GM20000 (cell line): ENCODE measurements at regions not wholly inside any gene's neighbourhood (a gene's known extent, or its start where the extent isn't known, plus 50 kb on each side); places are given as distances from the start of the nearest gene placed in this dataset.
"Not testable (repeated sequence)": the region's sequence is repeated elsewhere in the genome, so short reads cannot be mapped to it uniquely, and the experiment has no call there.

Experiments
- DNase-seq: peaks from one replicate; pipeline ENCODE4 v3.0.0; 2012; ENCODE audit warnings: low spot score
- TF ChIP-seq, protein P1 (sequence below): IDR thresholded peaks from 2 replicates; pipeline ENCODE4 v1.5.1; 2012; ENCODE audit warnings: mild to moderate bottlenecking, control low read depth; ENCODE audit errors: extremely low read depth, missing control alignments

DNA sequence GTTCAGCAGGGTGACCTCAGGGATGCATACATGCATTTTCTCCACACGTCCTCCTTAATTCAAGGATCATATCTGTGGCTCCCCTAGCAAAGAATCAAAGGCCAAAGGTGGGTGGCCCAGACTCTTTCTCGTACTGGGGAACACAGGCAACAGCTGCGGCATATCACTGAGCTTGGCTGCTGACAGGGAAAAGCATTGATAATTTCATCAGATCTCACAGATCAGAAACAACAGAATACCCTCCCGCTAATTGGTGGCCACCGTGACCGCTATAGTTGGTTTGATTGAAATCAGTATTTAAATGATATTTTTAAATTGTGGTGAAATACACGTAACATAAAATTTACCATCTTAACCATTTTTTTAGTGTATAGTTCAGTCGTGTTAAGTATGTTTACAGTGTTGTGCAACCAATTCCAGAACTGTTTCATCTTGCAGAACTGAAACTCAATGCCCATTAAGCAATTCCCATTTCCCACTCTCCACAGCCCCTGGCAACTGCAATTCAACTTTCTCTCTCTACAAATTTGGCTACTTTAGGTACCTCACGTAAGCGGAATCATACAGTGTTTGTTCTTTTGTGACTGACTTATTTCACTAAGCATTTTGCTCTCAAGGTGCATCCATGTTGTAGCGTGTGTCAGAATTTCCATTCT lies 74.7 kb upstream of the TMEM170B start:
- no peak for DNase-seq
- TF ChIP-seq, protein P1, sequence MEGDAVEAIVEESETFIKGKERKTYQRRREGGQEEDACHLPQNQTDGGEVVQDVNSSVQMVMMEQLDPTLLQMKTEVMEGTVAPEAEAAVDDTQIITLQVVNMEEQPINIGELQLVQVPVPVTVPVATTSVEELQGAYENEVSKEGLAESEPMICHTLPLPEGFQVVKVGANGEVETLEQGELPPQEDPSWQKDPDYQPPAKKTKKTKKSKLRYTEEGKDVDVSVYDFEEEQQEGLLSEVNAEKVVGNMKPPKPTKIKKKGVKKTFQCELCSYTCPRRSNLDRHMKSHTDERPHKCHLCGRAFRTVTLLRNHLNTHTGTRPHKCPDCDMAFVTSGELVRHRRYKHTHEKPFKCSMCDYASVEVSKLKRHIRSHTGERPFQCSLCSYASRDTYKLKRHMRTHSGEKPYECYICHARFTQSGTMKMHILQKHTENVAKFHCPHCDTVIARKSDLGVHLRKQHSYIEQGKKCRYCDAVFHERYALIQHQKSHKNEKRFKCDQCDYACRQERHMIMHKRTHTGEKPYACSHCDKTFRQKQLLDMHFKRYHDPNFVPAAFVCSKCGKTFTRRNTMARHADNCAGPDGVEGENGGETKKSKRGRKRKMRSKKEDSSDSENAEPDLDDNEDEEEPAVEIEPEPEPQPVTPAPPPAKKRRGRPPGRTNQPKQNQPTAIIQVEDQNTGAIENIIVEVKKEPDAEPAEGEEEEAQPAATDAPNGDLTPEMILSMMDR: no peak

- DNase-seq: peak; percentile 59
- TF ChIP-seq, protein P1: no peak
These were observed 76.5 kb upstream of the TMEM170B start for GRCh38 chr6:11460837-11461661.

DNA sequence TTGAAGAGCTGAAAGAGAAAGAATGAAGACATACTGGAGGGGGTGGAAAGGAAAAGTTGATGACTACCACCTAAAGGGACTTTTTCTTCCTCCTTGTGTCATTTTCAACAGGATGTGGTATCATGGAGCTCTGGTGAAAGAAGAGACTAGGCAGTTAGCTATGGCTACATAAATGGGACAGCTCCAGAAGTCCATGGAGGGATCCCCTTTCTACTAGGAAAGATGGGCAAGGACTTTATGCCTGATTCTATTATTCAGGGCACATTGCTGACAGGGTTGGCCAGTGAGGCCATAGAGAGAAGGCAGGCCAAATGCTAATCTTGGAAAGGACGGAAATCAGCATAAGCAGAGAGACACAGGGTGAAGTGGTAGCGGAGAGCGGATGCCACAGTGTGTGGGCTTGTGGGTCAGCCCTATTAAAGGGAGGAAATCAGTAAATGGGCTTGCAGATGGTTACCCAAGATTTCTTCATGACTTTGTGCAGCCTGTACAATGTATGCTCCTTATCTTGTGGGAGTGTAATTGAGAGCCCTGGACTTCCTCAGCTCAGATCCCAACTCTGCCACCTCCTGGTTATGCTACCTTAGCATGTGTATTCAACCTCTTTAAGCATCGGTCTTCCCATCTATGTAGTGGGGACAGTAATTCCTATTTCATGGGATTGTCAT lies 77.4 kb upstream of the TMEM170B start:
- peak; percentile 24 for DNase-seq
- TF ChIP-seq, protein P1: no peak

DNA sequence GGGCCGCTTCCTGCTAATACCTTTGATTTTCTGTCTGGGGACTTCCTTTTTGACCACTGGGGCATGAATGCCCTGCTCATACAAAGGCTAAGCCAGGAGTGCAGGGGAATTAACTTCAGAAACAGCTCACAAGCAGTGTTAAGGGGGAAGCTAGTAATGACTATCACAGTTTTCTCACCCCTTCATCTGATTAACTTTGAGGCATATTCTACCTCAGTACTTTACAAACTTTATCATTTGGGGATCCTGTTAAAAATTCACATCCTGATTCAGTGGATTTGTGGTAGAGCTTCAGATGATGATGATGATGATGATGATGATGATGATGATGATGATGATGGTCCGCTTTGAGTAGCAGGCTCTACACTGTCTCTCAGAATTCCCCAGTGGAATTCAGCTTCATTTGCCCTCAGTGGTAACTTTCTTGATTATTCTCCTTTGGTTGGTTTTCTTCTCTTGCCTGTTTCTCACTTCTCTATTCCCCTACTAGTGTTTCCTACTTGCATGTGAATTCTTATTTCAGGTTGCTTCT lies 78.4 kb upstream of the TMEM170B start:
- DNase-seq: peak; percentile 58
- TF ChIP-seq, protein P1: no peak

DNA sequence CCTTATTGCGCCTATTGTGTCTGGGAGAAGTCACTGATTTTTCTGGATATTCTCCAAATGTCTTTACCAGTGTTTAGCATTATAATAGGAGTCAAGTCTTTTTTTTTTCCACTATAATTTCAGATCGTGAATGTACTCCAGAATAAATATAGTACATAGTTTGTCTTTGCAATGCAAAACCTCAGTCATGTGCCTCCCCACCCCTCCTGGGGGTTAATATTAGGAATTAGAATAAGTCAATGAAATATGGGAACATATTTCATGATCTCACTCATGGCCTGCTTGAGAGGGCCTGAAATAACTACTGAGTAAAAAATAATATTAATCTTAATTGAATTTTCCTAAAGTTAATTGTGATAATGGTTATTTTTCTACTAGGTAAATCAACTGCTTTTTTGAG lies 79.0 kb upstream of the TMEM170B start:
- no peak for DNase-seq
- TF ChIP-seq, protein P1: no peak

- not testable (repeated sequence) for DNase-seq
These were observed 80.1 kb upstream of the TMEM170B start for GRCh38 chr6:11457422-11457821.

GRCh38 chr6:11452106-11452505 lies 85.4 kb upstream of the TMEM170B start:
- DNase-seq: not testable (repeated sequence)

- TF ChIP-seq, protein P1: no peak
- DNase-seq: no peak
These were observed 87.5 kb upstream of the TMEM170B start for GRCh38 chr6:11450037-11450436.
